Neural cell (in vitro differentiated cells): ENCODE measurements at regions not wholly inside any gene's neighbourhood (a gene's known extent, or its start where the extent isn't known, plus 50 kb on each side); places are given as distances from the start of the nearest gene placed in this dataset.

ENCODE experiments used
- CTCF ChIP-seq: fragments of 450-650 bp; IDR thresholded peaks from 2 replicates; pipeline ENCODE4 v1.5.1; 2014; ENCODE audit warnings: antibody characterized with exemption, mild to moderate bottlenecking, moderate library complexity; ENCODE audit not compliant: poor library complexity, severe bottlenecking
- EZH2 ChIP-seq: fragments of 200-600, 300-800 bp; shearing (Covaris generic), sonication (generic); IDR thresholded peaks from 2 replicates; pipeline ENCODE4 v1.6.1; 2014; ENCODE audit warnings: antibody characterized with exemption, low read length, borderline replicate concordance, mild to moderate bottlenecking; ENCODE audit not compliant: insufficient read depth, poor library complexity, severe bottlenecking
- MXI1 ChIP-seq: fragments of 450-650 bp; conservative IDR thresholded peaks from 2 replicates; pipeline ENCODE4 v1.6.1; 2014; ENCODE audit warnings: antibody characterized with exemption, mild to moderate bottlenecking; ENCODE audit not compliant: poor library complexity, severe bottlenecking
- POLR2AphosphoS5 ChIP-seq: IDR thresholded peaks from 2 replicates; pipeline ENCODE4 v1.6.1; 2012
- RAD21 ChIP-seq: fragments of 450-650 bp; conservative IDR thresholded peaks from 2 replicates; pipeline ENCODE4 v1.6.1; 2014; ENCODE audit warnings: antibody characterized with exemption, mild to moderate bottlenecking, moderate library complexity
- REST ChIP-seq: IDR thresholded peaks from 2 replicates; pipeline ENCODE4 v1.6.1; 2012; ENCODE audit warnings: borderline replicate concordance
- SMC3 ChIP-seq: fragments of 450-650 bp; conservative IDR thresholded peaks from 2 replicates; pipeline ENCODE4 v1.6.1; 2014; ENCODE audit warnings: antibody characterized with exemption, mild to moderate bottlenecking, moderate library complexity; ENCODE audit not compliant: poor library complexity
- TAF1 ChIP-seq: IDR thresholded peaks from 2 replicates; pipeline ENCODE4 v1.6.1; 2012; ENCODE audit warnings: low read depth

GRCh38 chr2:117407746-117408145 lies 406.7 kb upstream of the DDX18 start:
- TF ChIP-seq CTCF (no peak), EZH2 (no peak), REST (no peak), MXI1 (no peak), POLR2AphosphoS5 (no peak), RAD21 (no peak), SMC3 (no peak), TAF1 (no peak)
